SK-N-SH (cell line): ENCODE measurements at regions not wholly inside any gene's neighbourhood (a gene's known extent, or its start where the extent isn't known, plus 50 kb on each side); places are given as distances from the start of the nearest gene placed in this dataset.

ENCODE experiments used
- CTCF ChIA-PET: fragments of 300-600, 350-600 bp; formaldehyde crosslinking; extraction: SDS; loops from one replicate; lab custom pipeline; 2021; lab: Yijun Ruan, JAX
- POLR2A ChIA-PET: fragments of 350-600 bp; sonication (Branson Sonifier 250); formaldehyde crosslinking; extraction: SDS; loops from one replicate; lab custom pipeline; 2020; ENCODE audit warnings: antibody characterized with exemption, inconsistent platforms; lab: Yijun Ruan, JAX
- DNase-seq: peaks from one replicate; pipeline ENCODE4 v3.0.0; 2012
- H2AFZ ChIP-seq: fragments of 200-600 bp; sonication (generic); 2 replicates; pipeline ENCODE4 v1.8.1; 2016; ENCODE audit warnings: antibody characterized with exemption, mild to moderate bottlenecking, low read depth
- H3F3A ChIP-seq: fragments of 200-600 bp; sonication (generic); replicated peaks from 2 replicates; pipeline ENCODE3; 2016; ENCODE audit warnings: antibody characterized with exemption, mild to moderate bottlenecking; ENCODE audit not compliant: insufficient read depth
- H3K27ac ChIP-seq, 2 experiments: fragments of 200-500 bp in 1 of 2; fragments of 200-600 bp in 1 of 2; sonication (Bioruptor generic) in 1 of 2; sonication (generic), shearing (Covaris generic) in 1 of 2; 2 replicates each; pipeline versions ENCODE4 v1.5.1 to v1.6.1; 2014 to 2016; ENCODE audit warnings: low read depth in 2 of 2, inconsistent platforms in 1 of 2, low read length in 1 of 2, mild to moderate bottlenecking in 1 of 2, mixed read lengths in 1 of 2
- H3K27me3 ChIP-seq: fragments of 200-600 bp; sonication (generic), shearing (Covaris generic); 2 replicates; pipeline ENCODE4 v1.6.1; 2016; ENCODE audit warnings: mixed run types; ENCODE audit not compliant: insufficient read depth
- H3K36me3 ChIP-seq, 2 experiments: fragments of 200-500 bp in 1 of 2; fragments of 200-600 bp in 1 of 2; sonication (Bioruptor generic) in 1 of 2; sonication (generic) in 1 of 2; replicated peaks in 1 of 2; 2 replicates each; pipeline versions ENCODE3 to v1.5.1; 2014 to 2016; ENCODE audit warnings: low read length in 1 of 2, mild to moderate bottlenecking in 1 of 2; ENCODE audit not compliant: insufficient read depth in 2 of 2, control insufficient read depth in 1 of 2
- H3K4me1 ChIP-seq, 2 experiments: fragments of 200-500 bp in 1 of 2; fragments of 200-600 bp in 1 of 2; sonication (Bioruptor generic) in 1 of 2; sonication (generic), shearing (Covaris generic) in 1 of 2; 2 replicates each; pipeline versions ENCODE4 v1.5.1 to v1.6.1; 2014 to 2016; ENCODE audit warnings: low read depth in 1 of 2, low read length in 1 of 2, mixed run types in 1 of 2; ENCODE audit not compliant: insufficient read depth in 2 of 2, control insufficient read depth in 1 of 2
- H3K4me2 ChIP-seq: fragments of 200-600 bp; sonication (generic), shearing (Covaris generic); 2 replicates; pipeline ENCODE4 v1.6.1; 2017; ENCODE audit warnings: mixed run types
- H3K4me3 ChIP-seq, 2 experiments: fragments of 200-500 bp in 1 of 2; fragments of 200-600 bp in 1 of 2; sonication (Bioruptor generic) in 1 of 2; sonication (generic), shearing (Covaris generic) in 1 of 2; 2 replicates each; pipeline versions ENCODE4 v1.5.1 to v1.8.1; 2014 to 2016; ENCODE audit warnings: low read depth in 2 of 2, inconsistent platforms in 1 of 2, low read length in 1 of 2, mild to moderate bottlenecking in 1 of 2, mixed read lengths in 1 of 2, moderate library complexity in 1 of 2
- H3K79me2 ChIP-seq: fragments of 200-600 bp; sonication (generic); 2 replicates; pipeline ENCODE4 v1.8.1; 2017; ENCODE audit warnings: mild to moderate bottlenecking; ENCODE audit not compliant: insufficient read depth
- H3K9ac ChIP-seq: fragments of 200-600 bp; sonication (generic); 2 replicates; pipeline ENCODE4 v1.6.1; 2017; ENCODE audit warnings: mixed run types
- H3K9me2 ChIP-seq: fragments of 200-600 bp; sonication (generic); 2 replicates; pipeline ENCODE4 v1.6.1; 2017; ENCODE audit warnings: mixed run types
- H3K9me3 ChIP-seq: fragments of 200-600 bp; sonication (generic); 2 replicates; pipeline ENCODE4 v1.6.1; 2017; ENCODE audit warnings: mixed run types, mild to moderate bottlenecking, moderate library complexity
- H4K20me1 ChIP-seq: fragments of 200-600 bp; sonication (generic); 2 replicates; pipeline ENCODE4 v1.6.1; 2017; ENCODE audit warnings: mild to moderate bottlenecking, mixed run types; ENCODE audit not compliant: insufficient read depth
- CHD2 ChIP-seq: fragments of 150-350 bp; IDR thresholded peaks from 2 replicates; pipeline ENCODE4 v1.6.1; 2018; ENCODE audit warnings: low read length; ENCODE audit not compliant: partially characterized antibody
- ELF1 ChIP-seq: IDR thresholded peaks from 2 replicates; pipeline ENCODE4 v1.4.0; 2012
- EZH2phosphoT487 ChIP-seq: fragments of 200-600 bp; sonication (generic); IDR thresholded peaks from 2 replicates; pipeline ENCODE4 v1.6.1; 2017; ENCODE audit warnings: low read depth, mixed run types, mild to moderate bottlenecking, antibody characterized with exemption, moderate library complexity, borderline replicate concordance
- FOXJ3 ChIP-seq: sonication (generic); formaldehyde crosslinking; IDR thresholded peaks from 2 replicates; pipeline ENCODE4 v1.5.1; 2020; ENCODE audit warnings: mild to moderate bottlenecking, missing genetic modification reagents
- GATA2 ChIP-seq: sonication (generic); formaldehyde crosslinking; IDR thresholded peaks from 2 replicates; pipeline ENCODE4 v1.5.0; 2020; ENCODE audit warnings: mild to moderate bottlenecking, missing genetic modification reagents
- JUND ChIP-seq: IDR thresholded peaks from 2 replicates; pipeline ENCODE4 v1.4.0; 2012
- NRF1 ChIP-seq: IDR thresholded peaks from 2 replicates; pipeline ENCODE4 v1.6.1; 2012; ENCODE audit warnings: low read depth, mild to moderate bottlenecking, low read length
- PBX3 ChIP-seq: IDR thresholded peaks from 2 replicates; pipeline ENCODE4; 2012
- POLR2AphosphoS5 ChIP-seq: IDR thresholded peaks from 2 replicates; pipeline ENCODE4 v1.6.1; 2012; ENCODE audit warnings: low read depth, low read length
- RCOR1 ChIP-seq: fragments of 150-350 bp; IDR thresholded peaks from 2 replicates; pipeline ENCODE4 v1.6.1; 2017; ENCODE audit warnings: antibody characterized with exemption, low read length
- RFX5 ChIP-seq: IDR thresholded peaks from 2 replicates; pipeline ENCODE4 v1.6.1; 2012; ENCODE audit warnings: mild to moderate bottlenecking, improper control_type of control experiment, low read length
- RXRA ChIP-seq: IDR thresholded peaks from 2 replicates; pipeline ENCODE4 v1.4.0; 2012; ENCODE audit warnings: low read depth, mild to moderate bottlenecking, borderline replicate concordance
- SIN3A ChIP-seq: IDR thresholded peaks from 2 replicates; pipeline ENCODE4 v1.6.1; 2012; ENCODE audit warnings: low read depth, mild to moderate bottlenecking, low read length, moderate library complexity, borderline replicate concordance
- SMC3 ChIP-seq: IDR thresholded peaks from 2 replicates; pipeline ENCODE4 v1.6.1; 2012; ENCODE audit warnings: low read depth, low read length, improper control_type of control experiment
- TAF1 ChIP-seq: IDR thresholded peaks from 2 replicates; pipeline ENCODE4 v1.6.1; 2012; ENCODE audit warnings: low read depth, mild to moderate bottlenecking, low read length, moderate library complexity, borderline replicate concordance
- TCF12 ChIP-seq: IDR thresholded peaks from 2 replicates; pipeline ENCODE4 v1.4.0; 2012
- TEAD4 ChIP-seq: IDR thresholded peaks from 2 replicates; pipeline ENCODE4 v1.4.0; 2012; ENCODE audit warnings: mild to moderate bottlenecking, borderline replicate concordance; ENCODE audit not compliant: insufficient read depth
- USF1 ChIP-seq: IDR thresholded peaks from 2 replicates; pipeline ENCODE4 v1.4.0; 2012; ENCODE audit warnings: low read depth, borderline replicate concordance
- USF2 ChIP-seq: fragments of 150-350 bp; IDR thresholded peaks from 2 replicates; pipeline ENCODE4 v1.6.1; 2017; ENCODE audit warnings: antibody characterized with exemption, low read length, low read depth, borderline replicate concordance
- ZBTB33 ChIP-seq: IDR thresholded peaks from 2 replicates; pipeline ENCODE4 v1.4.0; 2012; ENCODE audit warnings: low read depth, borderline replicate concordance
- WGBS: methylation state at CpG from one replicate; pipeline ENCODE4 v1.1.6; 2017; ENCODE audit warnings: low lambda C conversion rate; 5-methylcytosine and 5-hydroxymethylcytosine counted together
- TF ChIP-seq, protein P1 (sequence below): IDR thresholded peaks from 2 replicates; pipeline ENCODE4 v1.6.1; 2012; ENCODE audit warnings: mild to moderate bottlenecking, low read depth, low read length, moderate library complexity

- H3K27ac ChIP-seq: no peak overlapping the region
- no peaks in the 10 kb centered on the region for H3K9me3 ChIP-seq
- H2AFZ ChIP-seq: no peak overlapping the region
- no peak for TF ChIP-seq USF1
- no peak for TF ChIP-seq TEAD4
- no peak for TF ChIP-seq USF2
- TF ChIP-seq RXRA: no peak
- no peak for TF ChIP-seq EZH2phosphoT487
- TF ChIP-seq RFX5: no peak
- no peak for TF ChIP-seq ELF1
- TF ChIP-seq TAF1: no peak
- TF ChIP-seq SMC3: no peak
- TF ChIP-seq ZBTB33: no peak
- TF ChIP-seq RCOR1: no peak
- no peak for TF ChIP-seq GATA2 (CRISPR knock-in tag)
- WGBS: 14% methylated on average over 4 of the region's 4 CpGs
- no peak overlapping the region for H3K9ac ChIP-seq
- H4K20me1 ChIP-seq: no peaks in the 10 kb centered on the region
- POLR2A ChIA-PET: no interaction called here
- no peaks in the 10 kb centered on the region for H3K79me2 ChIP-seq
- H3F3A ChIP-seq: no peaks in the 10 kb centered on the region
- H3K27me3 ChIP-seq: no peaks in the 10 kb centered on the region; the same call in 1 of the 2 replicates
- DNase-seq: no peak
- no peak overlapping the region for H3K4me3 ChIP-seq
- no peaks in the 10 kb centered on the region for H3K9me2 ChIP-seq
- H3K4me1 ChIP-seq: no peaks in the 10 kb centered on the region
- H3K36me3 ChIP-seq: no peaks in the 10 kb centered on the region
- H3K4me2 ChIP-seq: no peak overlapping the region
- CTCF ChIA-PET: interaction anchor here (0.6 to 1.3 kb wide), 3 partner anchors 17 to 215 kb away, joined by 3 to 4 read pairs (median 3); no protein-coding TSS in a partner anchor
These were observed 149.4 kb downstream of the SNAPC1 start for GRCh38 chr14:61911574-61911973.

- no peaks in the 10 kb centered on the region for H3K27me3 ChIP-seq
- H3K4me3 ChIP-seq: no peak overlapping the region
- no peaks in the 10 kb centered on the region for H3K9me3 ChIP-seq
- no peak overlapping the region for H3K9ac ChIP-seq
- H3K4me1 ChIP-seq: no peaks in the 10 kb centered on the region
- ChIA-PET POLR2A (no interaction called here), CTCF (no interaction called here)
- no peaks in the 10 kb centered on the region for H3F3A ChIP-seq
- H3K79me2 ChIP-seq: no peaks in the 10 kb centered on the region
- no peaks in the 10 kb centered on the region for H4K20me1 ChIP-seq
- H3K9me2 ChIP-seq: no peaks in the 10 kb centered on the region
- H3K4me2 ChIP-seq: no peak overlapping the region
- no peaks in the 10 kb centered on the region for H3K36me3 ChIP-seq
- no peak overlapping the region for H2AFZ ChIP-seq
- WGBS: 23% methylated on average over 2 of the region's 2 CpGs
- no peak for DNase-seq
- H3K27ac ChIP-seq: no peak overlapping the region
- no peak for TF ChIP-seq PBX3
- no peak for TF ChIP-seq CHD2
- TF ChIP-seq TCF12: no peak
- no peak for TF ChIP-seq RFX5
- no peak for TF ChIP-seq SIN3A
- TF ChIP-seq POLR2AphosphoS5: no peak
- no peak for TF ChIP-seq NRF1
- no peak for TF ChIP-seq TAF1
- TF ChIP-seq, protein P1, sequence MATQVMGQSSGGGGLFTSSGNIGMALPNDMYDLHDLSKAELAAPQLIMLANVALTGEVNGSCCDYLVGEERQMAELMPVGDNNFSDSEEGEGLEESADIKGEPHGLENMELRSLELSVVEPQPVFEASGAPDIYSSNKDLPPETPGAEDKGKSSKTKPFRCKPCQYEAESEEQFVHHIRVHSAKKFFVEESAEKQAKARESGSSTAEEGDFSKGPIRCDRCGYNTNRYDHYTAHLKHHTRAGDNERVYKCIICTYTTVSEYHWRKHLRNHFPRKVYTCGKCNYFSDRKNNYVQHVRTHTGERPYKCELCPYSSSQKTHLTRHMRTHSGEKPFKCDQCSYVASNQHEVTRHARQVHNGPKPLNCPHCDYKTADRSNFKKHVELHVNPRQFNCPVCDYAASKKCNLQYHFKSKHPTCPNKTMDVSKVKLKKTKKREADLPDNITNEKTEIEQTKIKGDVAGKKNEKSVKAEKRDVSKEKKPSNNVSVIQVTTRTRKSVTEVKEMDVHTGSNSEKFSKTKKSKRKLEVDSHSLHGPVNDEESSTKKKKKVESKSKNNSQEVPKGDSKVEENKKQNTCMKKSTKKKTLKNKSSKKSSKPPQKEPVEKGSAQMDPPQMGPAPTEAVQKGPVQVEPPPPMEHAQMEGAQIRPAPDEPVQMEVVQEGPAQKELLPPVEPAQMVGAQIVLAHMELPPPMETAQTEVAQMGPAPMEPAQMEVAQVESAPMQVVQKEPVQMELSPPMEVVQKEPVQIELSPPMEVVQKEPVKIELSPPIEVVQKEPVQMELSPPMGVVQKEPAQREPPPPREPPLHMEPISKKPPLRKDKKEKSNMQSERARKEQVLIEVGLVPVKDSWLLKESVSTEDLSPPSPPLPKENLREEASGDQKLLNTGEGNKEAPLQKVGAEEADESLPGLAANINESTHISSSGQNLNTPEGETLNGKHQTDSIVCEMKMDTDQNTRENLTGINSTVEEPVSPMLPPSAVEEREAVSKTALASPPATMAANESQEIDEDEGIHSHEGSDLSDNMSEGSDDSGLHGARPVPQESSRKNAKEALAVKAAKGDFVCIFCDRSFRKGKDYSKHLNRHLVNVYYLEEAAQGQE: no peak
- no peak for TF ChIP-seq FOXJ3 (CRISPR knock-in tag)
- TF ChIP-seq JUND: no peak
These were observed 156.8 kb downstream of the SNAPC1 start for GRCh38 chr14:61918998-61919397.
